Stomach smooth muscle (tissue), 2 donors: ENCODE measurements at regions not wholly inside any gene's neighbourhood (a gene's known extent, or its start where the extent isn't known, plus 50 kb on each side); places are given as distances from the start of the nearest gene placed in this dataset.

Experiments used
- H3K27ac ChIP-seq: one replicate; pipeline ENCODE4 v1.7.0; 2013; ENCODE audit warnings: mild to moderate bottlenecking, low read length, inconsistent platforms
- H3K27me3 ChIP-seq, 2 donors: one replicate each; pipeline ENCODE4 v1.7.0; 2013; ENCODE audit warnings: low read length in 2 of 2; ENCODE audit not compliant: insufficient read depth in 2 of 2, control insufficient read depth in 1 of 2
- H3K36me3 ChIP-seq, 2 donors: one replicate each; pipeline ENCODE4 v1.7.0; 2013; ENCODE audit warnings: low read length in 2 of 2; ENCODE audit not compliant: control insufficient read depth in 2 of 2, insufficient read depth in 2 of 2
- H3K4me1 ChIP-seq: one replicate; pipeline ENCODE4 v1.7.0; 2013; ENCODE audit warnings: low read length; ENCODE audit not compliant: control insufficient read depth, insufficient read depth
- H3K4me3 ChIP-seq, 2 donors: one replicate each; pipeline ENCODE4 v1.7.0; 2013; ENCODE audit warnings: low read length in 2 of 2
- H3K9ac ChIP-seq, 2 donors: one replicate each; pipeline ENCODE4 v1.7.0; 2013; ENCODE audit warnings: low read length in 2 of 2, mild to moderate bottlenecking in 1 of 2
- H3K9me3 ChIP-seq, 2 donors: one replicate each; pipeline ENCODE4 v1.7.0; 2013; ENCODE audit warnings: low read length in 2 of 2; ENCODE audit not compliant: control insufficient read depth in 2 of 2
- donor health status: healthy.
- donor health status: Pancreatic carcinoma.

- Histone ChIP-seq H3K27ac (no peak overlapping the region), H3K36me3 (no peaks in the 10 kb centered on the region), H3K27me3 (no peaks in the 10 kb centered on the region), H3K4me3 (no peak overlapping the region), H3K9ac (no peak overlapping the region), H3K9me3 (no peaks in the 10 kb centered on the region), H3K4me1 (no peaks in the 10 kb centered on the region)
Observed at GRCh38 chr3:101950510-101950909, 101.2 kb downstream of the NFKBIZ start.

DNA sequence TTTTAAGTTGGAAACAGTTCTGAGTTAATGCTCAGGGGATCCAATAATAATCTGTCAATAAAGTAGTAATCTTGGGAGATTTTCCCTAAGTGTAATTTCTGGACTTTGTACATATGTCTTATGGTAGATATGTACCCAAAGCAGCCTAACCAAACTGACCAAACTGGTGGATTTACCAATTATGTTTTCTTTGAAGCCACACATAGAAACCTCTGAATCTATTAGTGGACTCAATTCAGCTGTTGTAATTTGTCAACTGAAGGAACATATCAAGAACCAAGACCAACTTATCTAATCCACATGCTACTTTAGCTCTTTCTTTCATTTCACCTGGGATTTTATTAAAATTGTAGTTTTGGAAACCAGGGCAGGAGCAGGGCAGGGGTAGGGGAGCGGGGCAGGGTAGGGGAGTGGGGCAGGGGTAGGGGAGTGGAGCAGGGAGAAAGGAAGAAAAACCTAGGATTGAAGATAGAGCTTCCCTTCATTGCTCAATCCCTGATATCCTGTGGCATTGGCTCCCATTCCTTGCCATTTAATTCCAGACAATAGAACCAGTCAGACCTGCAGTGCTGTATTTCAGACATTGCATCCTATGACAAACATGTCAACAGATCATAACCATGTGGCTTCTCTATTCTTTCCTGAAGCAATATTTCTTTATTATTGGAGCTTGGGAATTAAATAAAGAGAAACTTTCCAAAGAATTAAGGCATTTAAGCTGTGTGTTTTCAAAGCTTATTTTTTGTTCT lies 101.8 kb downstream of the NFKBIZ start:
- no peak overlapping the region for H3K4me3 ChIP-seq
- no peaks in the 10 kb centered on the region for H3K27me3 ChIP-seq
- H3K36me3 ChIP-seq = no peaks in the 10 kb centered on the region
- no peak overlapping the region for H3K27ac ChIP-seq
- no peaks in the 10 kb centered on the region for H3K4me1 ChIP-seq
- no peaks in the 10 kb centered on the region for H3K9me3 ChIP-seq
- no peak overlapping the region for H3K9ac ChIP-seq

DNA sequence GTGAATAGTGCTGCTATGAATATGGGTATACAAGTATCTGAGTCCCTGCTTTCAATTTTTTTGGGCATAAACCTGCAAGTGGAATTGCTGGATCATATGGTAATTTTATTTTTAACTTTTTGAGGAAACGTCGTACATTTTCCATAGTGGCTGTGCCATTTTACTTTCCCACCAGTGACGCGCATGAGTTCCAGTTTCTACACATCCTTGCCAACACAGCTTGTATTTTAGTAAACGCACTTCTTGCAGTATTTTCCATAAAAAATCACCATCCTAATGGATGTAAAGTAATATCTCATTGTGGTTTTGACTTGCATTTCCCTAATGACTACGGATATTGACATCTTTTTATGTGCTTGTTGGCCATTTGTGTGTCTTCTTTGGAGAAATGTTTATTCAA lies 105.0 kb downstream of the NFKBIZ start:
- Histone ChIP-seq H3K27ac (no peak overlapping the region), H3K9me3 (no peaks in the 10 kb centered on the region), H3K9ac (no peak overlapping the region), H3K4me1 (no peaks in the 10 kb centered on the region), H3K4me3 (no peak overlapping the region), H3K27me3 (no peaks in the 10 kb centered on the region), H3K36me3 (no peaks in the 10 kb centered on the region)

DNA sequence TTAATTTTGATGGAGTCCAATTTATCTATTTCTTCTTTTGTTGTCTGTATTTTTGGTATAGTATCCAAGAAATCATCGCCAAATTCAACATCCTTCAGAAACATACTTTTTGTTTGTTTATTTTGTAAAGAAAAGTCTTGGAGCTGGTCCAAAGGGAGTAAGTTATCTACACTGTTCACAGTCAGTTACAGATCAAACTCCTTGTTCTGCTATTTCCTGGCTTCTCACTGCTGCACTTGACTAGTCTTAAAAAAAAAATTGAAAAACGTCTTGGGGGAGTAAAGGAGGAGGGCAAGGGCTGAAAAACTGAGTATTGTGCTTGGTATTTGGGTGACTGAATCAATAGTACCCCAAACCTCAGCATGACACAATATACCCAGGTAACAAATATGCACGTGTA lies 105.6 kb downstream of the NFKBIZ start:
- Histone ChIP-seq H3K4me1 (no peaks in the 10 kb centered on the region), H3K9me3 (no peaks in the 10 kb centered on the region), H3K27me3 (no peaks in the 10 kb centered on the region), H3K9ac (no peak overlapping the region), H3K4me3 (no peak overlapping the region), H3K36me3 (no peaks in the 10 kb centered on the region), H3K27ac (no peak overlapping the region)

GRCh38 chr3:101962055-101962454 lies 112.7 kb downstream of the NFKBIZ start:
- no peaks in the 10 kb centered on the region for H3K27me3 ChIP-seq
- H3K27ac ChIP-seq = no peak overlapping the region
- H3K9me3 ChIP-seq = no peaks in the 10 kb centered on the region
- H3K4me3 ChIP-seq = no peak overlapping the region
- H3K9ac ChIP-seq = no peak overlapping the region
- no peaks in the 10 kb centered on the region for H3K4me1 ChIP-seq
- H3K36me3 ChIP-seq = no peaks in the 10 kb centered on the region

DNA sequence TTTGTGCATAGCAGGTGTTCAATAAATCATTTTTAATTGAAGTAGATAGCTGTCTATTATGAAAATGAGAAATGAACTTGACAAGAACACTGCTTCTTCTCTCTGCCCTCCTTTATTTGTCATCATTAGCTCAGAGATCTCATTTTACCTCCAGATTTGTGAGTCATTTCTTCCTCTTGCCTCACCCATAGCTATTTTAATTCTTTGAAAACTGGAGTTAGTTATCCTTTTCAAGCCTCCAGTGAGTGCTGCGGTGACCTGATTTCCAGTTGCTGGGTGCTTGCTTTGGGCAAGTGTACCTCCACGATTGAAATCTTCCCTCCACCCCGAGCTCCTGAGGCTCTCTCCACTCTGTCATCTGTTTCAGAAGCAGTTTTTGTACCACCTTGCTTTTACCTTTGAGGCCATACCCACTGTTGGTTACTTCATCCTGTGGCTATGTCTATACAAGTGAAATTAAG lies 114.6 kb downstream of the NFKBIZ start:
- Histone ChIP-seq H3K9me3 (no peaks in the 10 kb centered on the region), H3K9ac (no peak overlapping the region), H3K27ac (no peak overlapping the region), H3K36me3 (no peaks in the 10 kb centered on the region), H3K4me1 (no peaks in the 10 kb centered on the region), H3K27me3 (no peaks in the 10 kb centered on the region), H3K4me3 (no peak overlapping the region)

DNA sequence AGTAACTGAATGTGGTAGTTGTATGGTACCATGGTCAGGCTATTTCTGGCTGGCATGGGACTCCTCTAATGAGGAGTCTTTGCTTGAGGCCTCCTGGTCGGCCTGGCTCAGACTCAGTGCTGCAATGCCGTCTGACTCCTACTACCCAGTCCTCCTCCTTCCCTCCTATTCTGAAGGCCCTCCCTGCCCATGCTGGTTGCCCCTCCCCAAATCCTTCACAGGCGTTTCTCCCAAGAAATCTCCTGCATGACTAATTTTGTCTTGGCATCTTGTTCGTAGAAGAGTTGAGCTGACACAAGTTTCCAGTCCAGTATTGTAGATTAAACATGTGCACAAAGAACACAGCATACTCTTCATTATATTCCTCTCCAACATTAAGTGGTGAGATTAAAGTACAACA lies 115.5 kb downstream of the NFKBIZ start:
- H3K4me3 ChIP-seq = no peak overlapping the region
- no peaks in the 10 kb centered on the region for H3K9me3 ChIP-seq
- no peaks in the 10 kb centered on the region for H3K27me3 ChIP-seq
- no peak overlapping the region for H3K9ac ChIP-seq
- no peak overlapping the region for H3K27ac ChIP-seq
- no peaks in the 10 kb centered on the region for H3K4me1 ChIP-seq
- H3K36me3 ChIP-seq = no peaks in the 10 kb centered on the region

DNA sequence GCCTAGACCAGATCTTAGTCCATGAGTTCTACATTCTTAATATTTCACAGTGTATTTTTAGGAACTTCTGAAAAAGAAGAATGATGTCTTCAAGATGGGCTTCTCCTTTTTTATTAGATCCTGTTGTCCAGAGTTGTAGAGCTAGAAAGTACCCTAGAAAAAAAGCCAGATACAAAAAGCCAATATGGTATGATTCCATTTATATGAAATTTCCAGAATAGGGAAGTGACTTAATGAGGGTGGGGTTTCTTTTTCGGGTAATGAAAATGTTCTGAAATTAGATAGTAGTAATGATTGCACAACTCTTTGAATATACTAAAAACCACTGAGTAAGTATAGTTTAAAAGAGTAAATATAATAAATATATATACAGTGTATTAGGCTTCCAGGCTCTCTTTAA lies 116.9 kb downstream of the NFKBIZ start:
- Histone ChIP-seq H3K27ac (no peak overlapping the region), H3K36me3 (no peaks in the 10 kb centered on the region), H3K9me3 (no peaks in the 10 kb centered on the region), H3K27me3 (no peaks in the 10 kb centered on the region), H3K4me3 (no peak overlapping the region), H3K4me1 (no peaks in the 10 kb centered on the region), H3K9ac (no peak overlapping the region)

GRCh38 chr3:101970212-101970611 lies 120.9 kb downstream of the NFKBIZ start:
- H3K9ac ChIP-seq = no peak overlapping the region
- no peaks in the 10 kb centered on the region for H3K36me3 ChIP-seq
- H3K27me3 ChIP-seq = no peaks in the 10 kb centered on the region
- H3K27ac ChIP-seq = no peak overlapping the region
- no peak overlapping the region for H3K4me3 ChIP-seq
- no peaks in the 10 kb centered on the region for H3K4me1 ChIP-seq
- H3K9me3 ChIP-seq = no peaks in the 10 kb centered on the region

- Histone ChIP-seq H3K4me3 (no peak overlapping the region), H3K4me1 (no peaks in the 10 kb centered on the region), H3K36me3 (no peaks in the 10 kb centered on the region), H3K27ac (no peak overlapping the region), H3K27me3 (no peaks in the 10 kb centered on the region), H3K9ac (no peak overlapping the region), H3K9me3 (no peaks in the 10 kb centered on the region)
Observed at GRCh38 chr3:101970905-101971304, 121.6 kb downstream of the NFKBIZ start.

- no peaks in the 10 kb centered on the region for H3K36me3 ChIP-seq
- H3K4me3 ChIP-seq = no peak overlapping the region
- no peaks in the 10 kb centered on the region for H3K27me3 ChIP-seq
- H3K9me3 ChIP-seq = no peaks in the 10 kb centered on the region
- no peak overlapping the region for H3K9ac ChIP-seq
- no peaks in the 10 kb centered on the region for H3K4me1 ChIP-seq
- H3K27ac ChIP-seq = no peak overlapping the region
Observed at GRCh38 chr3:101972430-101973162, 123.3 kb downstream of the NFKBIZ start.
